ENCODE measurements at regions not wholly inside any gene's neighbourhood (a gene's known extent, or its start where the extent isn't known, plus 50 kb on each side); places are given as distances from the start of the nearest gene placed in this dataset.
A peak's percentile ranks its signal among the peaks of the same experiment; 100 is the strongest.

DNA sequence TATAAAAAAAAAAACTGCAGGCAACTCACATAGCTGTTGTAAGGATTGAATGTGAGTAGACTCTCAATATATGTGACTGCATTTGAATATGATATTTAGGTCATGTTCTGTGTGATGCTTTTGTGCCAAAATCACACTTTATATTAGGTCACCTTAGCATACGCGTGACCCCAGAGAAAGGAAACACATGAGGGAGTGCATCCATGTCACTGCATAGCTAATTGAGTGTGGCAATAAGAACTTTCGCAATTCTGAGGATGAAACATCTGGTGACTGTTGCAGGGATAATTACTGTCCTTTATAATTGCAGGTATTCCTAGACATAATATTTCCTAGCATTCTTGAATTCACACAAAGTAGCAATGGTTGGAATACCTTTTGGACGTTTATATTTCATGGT, 459.5 kb upstream of the KLF4 start:
- Histone ChIP-seq H3K4me1 (peaks cover 0 to 30% (median 11%) of the 10 kb centered on the region in 4 donors), H3K36me3 (no peaks in the 10 kb centered on the region), H3K27ac (no peak overlapping the region), H3K27me3 (no peaks in the 10 kb centered on the region), H3K9me3 (peaks cover 0 to 4% (median 0%) of the 10 kb centered on the region in 4 donors), H3K4me3 (no peak overlapping the region)
- DNase-seq, result no peak
- TF ChIP-seq, protein P1, sequence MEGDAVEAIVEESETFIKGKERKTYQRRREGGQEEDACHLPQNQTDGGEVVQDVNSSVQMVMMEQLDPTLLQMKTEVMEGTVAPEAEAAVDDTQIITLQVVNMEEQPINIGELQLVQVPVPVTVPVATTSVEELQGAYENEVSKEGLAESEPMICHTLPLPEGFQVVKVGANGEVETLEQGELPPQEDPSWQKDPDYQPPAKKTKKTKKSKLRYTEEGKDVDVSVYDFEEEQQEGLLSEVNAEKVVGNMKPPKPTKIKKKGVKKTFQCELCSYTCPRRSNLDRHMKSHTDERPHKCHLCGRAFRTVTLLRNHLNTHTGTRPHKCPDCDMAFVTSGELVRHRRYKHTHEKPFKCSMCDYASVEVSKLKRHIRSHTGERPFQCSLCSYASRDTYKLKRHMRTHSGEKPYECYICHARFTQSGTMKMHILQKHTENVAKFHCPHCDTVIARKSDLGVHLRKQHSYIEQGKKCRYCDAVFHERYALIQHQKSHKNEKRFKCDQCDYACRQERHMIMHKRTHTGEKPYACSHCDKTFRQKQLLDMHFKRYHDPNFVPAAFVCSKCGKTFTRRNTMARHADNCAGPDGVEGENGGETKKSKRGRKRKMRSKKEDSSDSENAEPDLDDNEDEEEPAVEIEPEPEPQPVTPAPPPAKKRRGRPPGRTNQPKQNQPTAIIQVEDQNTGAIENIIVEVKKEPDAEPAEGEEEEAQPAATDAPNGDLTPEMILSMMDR (IDR thresholded peaks at IDR 0.05), result no peak
- TF ChIP-seq POLR2AphosphoS5 (IDR thresholded peaks at IDR 0.05) (no peak), POLR2A (IDR thresholded peaks at IDR 0.05) (no peak), EP300 (IDR thresholded peaks at IDR 0.05) (no peak)
- WGBS, 5 donors, result 70 to 90% (median 85%) methylated on average over 4 of the region's 4 CpGs
- intact Hi-C loops (cut with DNase I; ENCODE audit: low total_unique reads), result no loop called here

DNA sequence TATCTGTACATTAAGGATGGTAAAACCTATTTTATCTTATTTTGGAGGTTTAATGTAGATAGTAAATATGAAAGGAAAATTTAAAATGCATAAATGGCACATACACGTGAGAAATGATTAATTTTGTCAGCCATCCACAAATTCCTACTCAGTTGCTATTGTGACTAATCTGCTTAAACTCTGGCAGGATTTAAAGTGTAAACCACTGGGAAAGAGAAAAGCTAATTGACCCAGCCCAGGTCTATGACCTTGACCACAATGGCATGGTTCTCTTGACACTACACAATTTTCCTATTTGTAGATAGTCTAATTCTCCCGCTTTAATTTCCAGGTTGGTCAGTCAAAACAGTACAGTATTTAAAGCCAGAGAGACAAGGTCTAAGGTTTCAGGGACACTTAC, 459.0 kb upstream of the KLF4 start:
- Histone ChIP-seq H3K27me3 (no peaks in the 10 kb centered on the region), H3K4me3 (no peak overlapping the region), H3K9me3 (peaks cover 0 to 4% (median 0%) of the 10 kb centered on the region in 4 donors), H3K36me3 (no peaks in the 10 kb centered on the region), H3K4me1 (peaks cover 0 to 30% (median 11%) of the 10 kb centered on the region in 4 donors), H3K27ac (peak overlapping the region in 1 of 5 donors; percentile 18)
- WGBS, 5 donors, result 28 to 61% (median 41%) methylated on average over 2 of the region's 2 CpGs
- intact Hi-C loops (cut with DNase I; ENCODE audit: low total_unique reads), result no loop called here
- TF ChIP-seq, protein P1 (IDR thresholded peaks at IDR 0.05), result no peak
- TF ChIP-seq POLR2A (IDR thresholded peaks at IDR 0.05) (no peak), EP300 (IDR thresholded peaks at IDR 0.05) (no peak), POLR2AphosphoS5 (IDR thresholded peaks at IDR 0.05) (no peak)
- no peak for DNase-seq

DNA sequence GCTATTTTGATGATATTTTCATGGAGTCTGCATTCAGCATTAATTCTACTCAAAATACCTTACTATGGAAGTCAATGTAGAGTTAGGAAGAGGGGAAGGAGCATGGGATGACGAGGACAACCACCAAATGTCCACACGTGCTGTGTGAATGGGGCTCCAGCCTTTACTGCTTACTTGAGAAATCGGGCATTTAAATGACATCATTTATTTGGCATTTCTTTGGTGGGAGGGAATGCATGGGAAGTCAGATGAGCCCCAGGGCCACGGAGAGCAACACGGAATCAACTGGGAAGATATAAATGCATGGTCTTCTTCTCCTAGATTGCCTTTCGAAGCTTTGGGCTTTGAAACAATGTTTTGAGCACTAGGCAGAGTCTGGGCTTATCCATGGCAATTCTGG, 458.5 kb upstream of the KLF4 start:
- Histone ChIP-seq H3K27me3 (no peaks in the 10 kb centered on the region), H3K4me3 (no peak overlapping the region), H3K9me3 (peaks cover 0 to 4% (median 0%) of the 10 kb centered on the region in 4 donors), H3K4me1 (peaks cover 0 to 30% (median 11%) of the 10 kb centered on the region in 4 donors), H3K27ac (peak overlapping the region in 1 of 5 donors; percentile 18), H3K36me3 (no peaks in the 10 kb centered on the region)
- intact Hi-C loops (cut with DNase I; ENCODE audit: low total_unique reads), result no loop called here
- no peak for TF ChIP-seq POLR2A (IDR thresholded peaks at IDR 0.05)
- TF ChIP-seq POLR2AphosphoS5 (IDR thresholded peaks at IDR 0.05), result no peak
- no peak for TF ChIP-seq EP300 (IDR thresholded peaks at IDR 0.05)
- TF ChIP-seq, protein P1 (IDR thresholded peaks at IDR 0.05), result no peak
- WGBS, 5 donors, result 76 to 91% (median 89%) methylated on average over 6 of the region's 6 CpGs
- no peak for DNase-seq

DNA sequence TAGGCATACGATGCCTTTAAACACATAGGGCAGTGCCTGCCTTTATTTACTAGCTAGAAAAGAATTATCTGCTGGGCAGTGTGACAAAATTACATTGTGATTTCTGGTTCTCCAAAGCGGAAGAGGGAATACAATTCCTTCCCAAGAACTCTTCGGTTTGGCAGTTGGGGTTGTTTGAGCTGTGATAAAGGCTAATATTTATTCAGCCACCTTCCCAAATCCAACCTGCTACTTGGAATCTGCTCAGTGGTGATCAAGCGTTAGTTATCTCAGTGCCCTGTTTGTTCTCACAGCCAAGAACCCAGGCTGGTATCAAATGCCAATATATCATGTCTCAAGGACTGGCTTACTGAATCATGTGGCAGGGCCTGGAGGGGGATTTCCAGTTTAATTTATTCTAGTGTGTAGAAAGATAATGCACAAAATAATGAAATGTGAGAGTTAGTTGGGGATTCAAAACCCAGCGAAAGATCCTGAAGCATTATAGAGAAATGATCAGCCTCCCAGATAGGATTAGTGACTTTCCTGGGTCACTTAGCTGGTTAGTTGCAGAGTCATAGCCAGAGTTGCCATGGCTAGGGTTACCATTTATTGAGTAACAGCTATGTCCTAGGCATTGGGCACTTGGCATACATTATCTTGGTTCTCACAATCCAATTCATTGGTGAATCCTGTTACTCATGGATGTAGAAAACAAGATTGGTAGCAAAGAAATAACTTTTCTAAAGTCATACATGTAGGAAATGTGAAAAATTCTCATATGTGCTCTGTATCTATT, 457.0 kb upstream of the KLF4 start:
- Histone ChIP-seq H3K27me3 (no peaks in the 10 kb centered on the region), H3K9me3 (peaks cover 0 to 4% (median 0%) of the 10 kb centered on the region in 4 donors), H3K4me1 (peaks cover 0 to 30% (median 11%) of the 10 kb centered on the region in 4 donors), H3K4me3 (no peak overlapping the region), H3K36me3 (no peaks in the 10 kb centered on the region), H3K27ac (peak overlapping the region in 3 of 5 donors; percentile 31 to 60 (median 51))
- peak; percentile 39 to 41 for DNase-seq
- intact Hi-C loops (cut with DNase I; ENCODE audit: low total_unique reads), result no loop called here
- WGBS, 5 donors, result 34 to 56% (median 41%) methylated on average over 5 of the region's 5 CpGs
- TF ChIP-seq EP300 (IDR thresholded peaks at IDR 0.05) (no peak), POLR2A (IDR thresholded peaks at IDR 0.05) (no peak), POLR2AphosphoS5 (IDR thresholded peaks at IDR 0.05) (peak in 2 of 3 donors; percentile 82 to 88)

DNA sequence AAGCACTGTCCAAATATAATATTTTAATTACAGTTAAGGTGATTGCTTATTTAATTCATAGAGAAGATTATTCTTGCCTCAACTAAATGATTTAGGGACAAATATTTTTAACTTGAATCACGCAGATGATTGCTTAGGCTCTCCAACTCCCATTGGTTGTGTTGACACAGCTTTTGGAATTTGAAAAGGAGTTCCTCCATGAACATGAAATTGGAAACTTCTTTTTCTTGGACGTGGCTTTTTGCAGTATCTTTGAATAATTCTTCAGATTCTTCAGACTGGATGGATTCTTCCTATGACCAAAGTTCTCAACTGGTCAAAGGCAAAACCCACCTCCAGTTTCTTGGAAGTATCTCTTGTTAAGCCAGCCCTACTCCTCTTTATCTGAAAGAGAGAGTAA, 456.4 kb upstream of the KLF4 start:
- H3K4me3 ChIP-seq, result no peak overlapping the region
- no peak for DNase-seq
- WGBS, 5 donors, result 21 to 50% (median 46%) methylated on average over 2 of the region's 2 CpGs
- no peak for TF ChIP-seq POLR2A (IDR thresholded peaks at IDR 0.05)
- TF ChIP-seq, protein P1 (IDR thresholded peaks at IDR 0.05), result no peak
- TF ChIP-seq POLR2AphosphoS5 (IDR thresholded peaks at IDR 0.05), result no peak
- H3K27ac ChIP-seq, result peak overlapping the region in 2 of 5 donors; percentile 51 to 60
- intact Hi-C loops (cut with DNase I; ENCODE audit: low total_unique reads), result no loop called here
- H3K27me3 ChIP-seq, result no peaks in the 10 kb centered on the region
- H3K4me1 ChIP-seq, result peaks cover 0 to 30% (median 14%) of the 10 kb centered on the region in 4 donors
- H3K36me3 ChIP-seq, result no peaks in the 10 kb centered on the region
- H3K9me3 ChIP-seq, result no peaks in the 10 kb centered on the region
